OCI-LY1 (cell line): ENCODE measurements at regions not wholly inside any gene's neighbourhood (a gene's known extent, or its start where the extent isn't known, plus 50 kb on each side); places are given as distances from the start of the nearest gene placed in this dataset.

Experiments
- H2AFZ ChIP-seq: fragments of 200-600 bp; sonication (generic), shearing (Covaris generic); 2 replicates; pipeline ENCODE4 v1.6.0; 2014; ENCODE audit warnings: antibody characterized with exemption, mild to moderate bottlenecking, low read length
- H3F3A ChIP-seq: fragments of 200-600 bp; sonication (generic), shearing (Covaris generic); 2 replicates; pipeline ENCODE4 v1.6.0; 2014; ENCODE audit warnings: mild to moderate bottlenecking, antibody characterized with exemption, low read length, moderate library complexity; ENCODE audit not compliant: insufficient read depth
- H3K27ac ChIP-seq: fragments of 200-600 bp; sonication (generic); 2 replicates; pipeline ENCODE4 v1.5.1; 2014; ENCODE audit warnings: low read length, mixed run types, mild to moderate bottlenecking, low read depth; ENCODE audit not compliant: poor library complexity, severe bottlenecking
- H3K27me3 ChIP-seq: fragments of 200-600 bp; sonication (generic); 2 replicates; pipeline ENCODE4 v1.6.0; 2014; ENCODE audit warnings: antibody characterized with exemption, mild to moderate bottlenecking, low read length, moderate library complexity; ENCODE audit not compliant: insufficient read depth
- H3K36me3 ChIP-seq: fragments of 200-600 bp; sonication (generic); 2 replicates; pipeline ENCODE4 v1.6.1; 2014; ENCODE audit warnings: mild to moderate bottlenecking, antibody characterized with exemption, low read length, moderate library complexity, mixed read lengths; ENCODE audit not compliant: insufficient read depth
- H3K4me1 ChIP-seq: fragments of 200-600 bp; sonication (generic); 2 replicates; pipeline ENCODE4 v1.5.1; 2014; ENCODE audit warnings: mild to moderate bottlenecking, low read length, moderate library complexity; ENCODE audit not compliant: insufficient read depth, severe bottlenecking
- H3K4me2 ChIP-seq: fragments of 200-600 bp; sonication (generic), shearing (Covaris generic); 2 replicates; pipeline ENCODE4 v1.6.1; 2014; ENCODE audit warnings: low read length
- H3K4me3 ChIP-seq: fragments of 200-600 bp; sonication (generic); 2 replicates; pipeline ENCODE4 v1.5.1; 2014; ENCODE audit warnings: low read length, low read depth, mild to moderate bottlenecking, mixed read lengths; ENCODE audit not compliant: poor library complexity, severe bottlenecking
- H3K79me2 ChIP-seq: fragments of 200-600 bp; shearing (Covaris generic); 2 replicates; pipeline ENCODE4 v1.6.1; 2016; ENCODE audit warnings: mixed run types, low read length, mixed read lengths; ENCODE audit not compliant: insufficient read depth
- H3K9ac ChIP-seq: fragments of 200-600 bp; sonication (generic), shearing (Covaris generic); 2 replicates; pipeline ENCODE4 v1.6.1; 2014; ENCODE audit warnings: mild to moderate bottlenecking, low read length, mixed read lengths
- H3K9me2 ChIP-seq: fragments of 200-600 bp; sonication (generic), shearing (Covaris generic); 2 replicates; pipeline ENCODE4 v1.6.1; 2014; ENCODE audit warnings: low read depth, mild to moderate bottlenecking, low read length, mixed read lengths
- H3K9me3 ChIP-seq: fragments of 200-600 bp; shearing (Covaris generic); 2 replicates; pipeline ENCODE4 v1.6.1; 2014; ENCODE audit warnings: low read length, mixed read lengths
- H4K20me1 ChIP-seq: fragments of 200-600 bp; sonication (generic), shearing (Covaris generic); 2 replicates; pipeline ENCODE4 v1.6.0; 2016; ENCODE audit warnings: mild to moderate bottlenecking, low read length; ENCODE audit not compliant: insufficient read depth
- EZH2 ChIP-seq: fragments of 200-600 bp; sonication (generic), shearing (Covaris generic); IDR thresholded peaks from 2 replicates; pipeline ENCODE4 v1.8.0; 2017; ENCODE audit warnings: borderline replicate concordance, mixed run types, mild to moderate bottlenecking, antibody characterized with exemption, low read length, moderate library complexity, mixed read lengths
- TF ChIP-seq, protein P1 (sequence below): fragments of 200-600 bp; sonication (generic), shearing (Covaris generic); IDR thresholded peaks from 2 replicates; pipeline ENCODE4 v1.5.1; 2017; ENCODE audit warnings: mild to moderate bottlenecking, antibody characterized with exemption, low read length, moderate library complexity, mixed read lengths

DNA sequence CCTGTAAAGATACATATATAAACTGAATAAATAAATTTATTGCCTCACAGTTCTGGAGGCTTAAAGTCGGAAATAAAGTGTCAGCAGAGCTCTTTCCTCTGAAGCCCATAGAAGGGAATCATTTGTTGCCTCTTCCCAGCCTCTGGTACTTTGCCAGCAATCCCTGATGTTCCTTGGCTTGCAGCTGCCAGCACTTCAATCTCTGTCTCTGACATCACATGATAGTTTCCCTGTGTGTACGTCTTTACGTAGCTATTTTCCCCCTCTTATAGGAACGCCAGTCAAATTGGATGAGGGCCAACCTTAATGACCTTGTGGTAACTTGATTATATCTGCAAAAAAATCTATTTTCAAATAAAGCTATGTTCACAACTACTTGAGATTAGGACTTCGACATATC is 250.9 kb downstream of the LIG4 start:
- Histone ChIP-seq H3K79me2 (no peaks in the 10 kb centered on the region), H3K27me3 (no peaks in the 10 kb centered on the region), H3F3A (no peaks in the 10 kb centered on the region), H3K9me3 (no peaks in the 10 kb centered on the region), H3K36me3 (no peaks in the 10 kb centered on the region), H3K27ac (no peak overlapping the region), H3K9me2 (no peaks in the 10 kb centered on the region), H4K20me1 (no peaks in the 10 kb centered on the region), H3K4me1 (no peaks in the 10 kb centered on the region), H3K4me2 (no peak overlapping the region), H3K9ac (no peak overlapping the region), H2AFZ (no peak overlapping the region), H3K4me3 (no peak overlapping the region)
- TF ChIP-seq, protein P1, sequence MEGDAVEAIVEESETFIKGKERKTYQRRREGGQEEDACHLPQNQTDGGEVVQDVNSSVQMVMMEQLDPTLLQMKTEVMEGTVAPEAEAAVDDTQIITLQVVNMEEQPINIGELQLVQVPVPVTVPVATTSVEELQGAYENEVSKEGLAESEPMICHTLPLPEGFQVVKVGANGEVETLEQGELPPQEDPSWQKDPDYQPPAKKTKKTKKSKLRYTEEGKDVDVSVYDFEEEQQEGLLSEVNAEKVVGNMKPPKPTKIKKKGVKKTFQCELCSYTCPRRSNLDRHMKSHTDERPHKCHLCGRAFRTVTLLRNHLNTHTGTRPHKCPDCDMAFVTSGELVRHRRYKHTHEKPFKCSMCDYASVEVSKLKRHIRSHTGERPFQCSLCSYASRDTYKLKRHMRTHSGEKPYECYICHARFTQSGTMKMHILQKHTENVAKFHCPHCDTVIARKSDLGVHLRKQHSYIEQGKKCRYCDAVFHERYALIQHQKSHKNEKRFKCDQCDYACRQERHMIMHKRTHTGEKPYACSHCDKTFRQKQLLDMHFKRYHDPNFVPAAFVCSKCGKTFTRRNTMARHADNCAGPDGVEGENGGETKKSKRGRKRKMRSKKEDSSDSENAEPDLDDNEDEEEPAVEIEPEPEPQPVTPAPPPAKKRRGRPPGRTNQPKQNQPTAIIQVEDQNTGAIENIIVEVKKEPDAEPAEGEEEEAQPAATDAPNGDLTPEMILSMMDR = no peak
- no peak for TF ChIP-seq EZH2

DNA sequence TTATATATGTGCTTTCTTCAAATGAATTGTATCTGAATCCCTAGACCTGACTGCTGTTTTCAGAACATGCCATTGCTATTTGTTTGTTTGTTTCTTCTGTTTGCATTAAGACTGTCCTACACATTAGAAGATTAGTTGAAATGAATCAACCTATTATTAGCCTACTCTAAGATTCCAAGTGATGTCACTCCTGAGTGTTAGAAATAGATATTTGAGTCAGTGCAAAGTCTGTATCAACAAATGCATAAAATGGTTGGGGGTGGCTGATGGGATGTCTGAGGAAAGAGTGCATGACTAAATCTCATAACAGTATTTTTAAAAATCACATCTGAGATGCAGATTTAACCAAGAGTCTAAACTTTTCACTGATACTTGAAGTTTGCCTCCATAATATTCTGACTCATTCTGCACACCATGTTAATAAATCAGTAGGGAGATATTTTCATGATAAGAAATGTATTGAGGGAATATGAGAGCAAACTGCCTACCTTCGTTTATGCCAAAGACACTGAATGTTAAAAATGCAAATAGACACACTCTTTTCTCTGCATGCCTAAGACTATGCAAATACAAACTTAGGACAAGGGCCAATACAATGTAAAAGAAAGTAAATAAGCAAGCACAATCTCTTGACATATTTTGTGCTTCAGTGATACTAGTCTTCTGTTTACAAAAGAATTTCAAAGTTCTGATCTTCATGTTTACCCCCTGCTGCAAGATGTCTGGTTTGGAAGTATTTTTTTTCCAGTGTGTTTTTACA is 253.3 kb downstream of the LIG4 start:
- H3K9me3 ChIP-seq = no peaks in the 10 kb centered on the region
- H3K9me2 ChIP-seq = no peaks in the 10 kb centered on the region
- no peak overlapping the region for H3K9ac ChIP-seq
- no peaks in the 10 kb centered on the region for H3K4me1 ChIP-seq
- H3K36me3 ChIP-seq = no peaks in the 10 kb centered on the region
- H4K20me1 ChIP-seq = no peaks in the 10 kb centered on the region
- no peaks in the 10 kb centered on the region for H3K27me3 ChIP-seq
- no peak overlapping the region for H3K4me2 ChIP-seq
- H3K79me2 ChIP-seq = no peaks in the 10 kb centered on the region
- no peaks in the 10 kb centered on the region for H3F3A ChIP-seq
- no peak overlapping the region for H3K27ac ChIP-seq
- TF ChIP-seq, protein P1 = no peak
- TF ChIP-seq EZH2 = no peak
- no peak overlapping the region for H3K4me3 ChIP-seq
- no peak overlapping the region for H2AFZ ChIP-seq

DNA sequence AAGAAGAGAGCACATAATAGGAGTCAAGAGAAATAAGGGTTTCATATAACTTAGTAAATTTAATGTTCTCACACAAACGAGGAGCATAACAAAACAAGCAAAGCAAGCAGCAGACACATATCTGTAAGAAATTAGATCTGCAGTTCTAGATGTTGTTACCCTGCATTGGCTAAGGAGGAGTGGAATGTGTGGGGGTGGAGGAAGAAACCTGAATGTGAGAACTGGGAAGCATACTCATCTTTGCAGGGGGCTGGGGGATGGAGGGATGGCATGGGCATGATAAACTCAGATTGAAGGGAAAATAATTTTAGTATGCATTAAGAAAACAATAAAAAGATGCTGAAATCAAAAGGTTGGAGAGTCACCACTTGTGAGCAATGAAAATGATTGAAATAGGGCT is 255.0 kb downstream of the LIG4 start:
- Histone ChIP-seq H3F3A (no peaks in the 10 kb centered on the region), H4K20me1 (no peaks in the 10 kb centered on the region), H3K79me2 (no peaks in the 10 kb centered on the region), H3K4me3 (no peak overlapping the region), H3K27ac (no peak overlapping the region), H3K36me3 (no peaks in the 10 kb centered on the region), H3K4me1 (no peaks in the 10 kb centered on the region), H3K9ac (no peak overlapping the region), H3K9me2 (0 out of 2 replicates have a peak, but pooled peaks cover 3% of the 10 kb centered on the region), H3K27me3 (no peaks in the 10 kb centered on the region), H3K4me2 (no peak overlapping the region), H3K9me3 (no peaks in the 10 kb centered on the region), H2AFZ (no peak overlapping the region)
- TF ChIP-seq, protein P1 = no peak
- TF ChIP-seq EZH2 = no peak
